ENCODE measurements at regions not wholly inside any gene's neighbourhood (a gene's known extent, or its start where the extent isn't known, plus 50 kb on each side); places are given as distances from the start of the nearest gene placed in this dataset.

DNA sequence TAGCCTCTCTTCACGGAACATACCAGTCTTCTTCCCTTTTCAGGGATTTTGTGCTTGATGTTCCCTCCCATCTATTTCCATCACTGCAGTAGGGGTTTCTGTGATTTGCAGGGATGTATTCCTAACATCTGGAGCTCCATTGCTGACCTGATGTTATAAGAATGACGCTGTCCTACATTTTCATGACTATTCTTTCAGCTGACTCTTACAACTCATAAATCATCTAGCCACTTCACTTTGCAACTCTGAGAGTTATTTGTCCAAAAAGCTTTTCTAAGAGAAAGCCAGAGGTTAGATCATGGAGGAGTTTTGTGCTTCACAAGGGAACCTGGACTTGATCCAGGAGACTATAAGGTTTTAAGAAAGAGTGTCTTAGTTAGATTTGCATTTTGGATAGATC, 116.6 kb upstream of the FAR2 start:
- H3K4me3 ChIP-seq: no peak overlapping the region
- no peak for DNase-seq (ENCODE audit: low spot score)
- intact Hi-C loops (cut with DNase I): no loop called here
- no peaks in the 10 kb centered on the region for H3K9me3 ChIP-seq
- H3K4me1 ChIP-seq (replicated peaks): no peaks in the 10 kb centered on the region
- WGBS: 64% methylated on average over 2 of the region's 2 CpGs
- H3K27me3 ChIP-seq (replicated peaks; ENCODE audit: insufficient read depth): no peaks in the 10 kb centered on the region
- TF ChIP-seq POLR2AphosphoS5 (IDR thresholded peaks at IDR 0.05) (no peak), POLR2A (IDR thresholded peaks at IDR 0.05) (no peak)
- TF ChIP-seq, protein P1, sequence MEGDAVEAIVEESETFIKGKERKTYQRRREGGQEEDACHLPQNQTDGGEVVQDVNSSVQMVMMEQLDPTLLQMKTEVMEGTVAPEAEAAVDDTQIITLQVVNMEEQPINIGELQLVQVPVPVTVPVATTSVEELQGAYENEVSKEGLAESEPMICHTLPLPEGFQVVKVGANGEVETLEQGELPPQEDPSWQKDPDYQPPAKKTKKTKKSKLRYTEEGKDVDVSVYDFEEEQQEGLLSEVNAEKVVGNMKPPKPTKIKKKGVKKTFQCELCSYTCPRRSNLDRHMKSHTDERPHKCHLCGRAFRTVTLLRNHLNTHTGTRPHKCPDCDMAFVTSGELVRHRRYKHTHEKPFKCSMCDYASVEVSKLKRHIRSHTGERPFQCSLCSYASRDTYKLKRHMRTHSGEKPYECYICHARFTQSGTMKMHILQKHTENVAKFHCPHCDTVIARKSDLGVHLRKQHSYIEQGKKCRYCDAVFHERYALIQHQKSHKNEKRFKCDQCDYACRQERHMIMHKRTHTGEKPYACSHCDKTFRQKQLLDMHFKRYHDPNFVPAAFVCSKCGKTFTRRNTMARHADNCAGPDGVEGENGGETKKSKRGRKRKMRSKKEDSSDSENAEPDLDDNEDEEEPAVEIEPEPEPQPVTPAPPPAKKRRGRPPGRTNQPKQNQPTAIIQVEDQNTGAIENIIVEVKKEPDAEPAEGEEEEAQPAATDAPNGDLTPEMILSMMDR (IDR thresholded peaks at IDR 0.05): no peak
- no peaks in the 10 kb centered on the region for H3K36me3 ChIP-seq
- H3K27ac ChIP-seq: no peak overlapping the region

DNA sequence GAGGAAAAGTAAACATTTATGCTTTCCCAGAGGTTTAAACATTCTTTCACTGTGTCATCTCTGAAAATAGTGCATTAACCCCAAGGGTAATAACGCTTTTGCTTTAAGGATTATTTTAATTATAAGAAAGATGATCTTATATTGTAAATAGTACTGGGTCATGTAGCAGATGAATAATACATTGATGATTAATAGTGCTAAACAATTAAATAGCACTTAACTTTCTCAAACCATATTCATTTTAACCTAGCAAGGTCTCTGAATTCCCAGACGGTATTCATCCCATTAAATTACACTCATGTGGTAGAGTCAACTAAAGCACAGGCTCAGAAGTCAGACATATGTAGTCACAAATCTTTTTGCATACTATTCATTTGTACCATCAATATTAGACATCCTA, 115.6 kb upstream of the FAR2 start:
- Histone ChIP-seq H3K4me1 (replicated peaks) (no peaks in the 10 kb centered on the region), H3K27me3 (replicated peaks; ENCODE audit: insufficient read depth) (no peaks in the 10 kb centered on the region), H3K9me3 (no peaks in the 10 kb centered on the region), H3K27ac (no peak overlapping the region), H3K4me3 (no peak overlapping the region), H3K36me3 (no peaks in the 10 kb centered on the region)
- no peak for DNase-seq (ENCODE audit: low spot score)
- intact Hi-C loops (cut with DNase I): no loop called here
- TF ChIP-seq, protein P1 (IDR thresholded peaks at IDR 0.05): no peak
- TF ChIP-seq POLR2A (IDR thresholded peaks at IDR 0.05) (no peak), POLR2AphosphoS5 (IDR thresholded peaks at IDR 0.05) (no peak)
- WGBS: 77% methylated on average over 2 of the region's 2 CpGs

DNA sequence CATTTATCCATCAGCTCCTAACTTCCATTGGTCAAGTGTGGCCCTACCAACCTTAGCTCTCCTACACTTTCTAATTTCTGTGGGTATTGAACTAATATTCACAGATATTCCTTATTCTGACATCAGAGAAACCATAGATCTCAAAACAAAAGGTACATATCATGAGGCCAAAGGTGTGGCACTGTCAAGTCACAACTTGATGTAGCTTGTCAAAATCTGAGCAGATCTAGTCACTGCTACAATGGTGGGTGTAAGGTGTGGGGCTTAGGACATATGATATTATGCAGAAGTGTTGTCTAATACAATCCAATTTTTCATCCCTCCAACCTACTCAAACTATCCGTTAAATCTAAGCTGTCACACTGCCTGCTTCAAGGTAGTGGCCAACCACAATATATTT, 114.0 kb upstream of the FAR2 start:
- Histone ChIP-seq H3K27ac (no peak overlapping the region), H3K36me3 (no peaks in the 10 kb centered on the region), H3K9me3 (no peaks in the 10 kb centered on the region), H3K4me3 (no peak overlapping the region), H3K27me3 (replicated peaks; ENCODE audit: insufficient read depth) (no peaks in the 10 kb centered on the region), H3K4me1 (replicated peaks) (no peaks in the 10 kb centered on the region)
- TF ChIP-seq, protein P1 (IDR thresholded peaks at IDR 0.05): no peak
- DNase-seq (ENCODE audit: low spot score): no peak
- intact Hi-C loops (cut with DNase I): no loop called here
- 27% methylated on average over 1 of the region's 1 CpG for WGBS

DNA sequence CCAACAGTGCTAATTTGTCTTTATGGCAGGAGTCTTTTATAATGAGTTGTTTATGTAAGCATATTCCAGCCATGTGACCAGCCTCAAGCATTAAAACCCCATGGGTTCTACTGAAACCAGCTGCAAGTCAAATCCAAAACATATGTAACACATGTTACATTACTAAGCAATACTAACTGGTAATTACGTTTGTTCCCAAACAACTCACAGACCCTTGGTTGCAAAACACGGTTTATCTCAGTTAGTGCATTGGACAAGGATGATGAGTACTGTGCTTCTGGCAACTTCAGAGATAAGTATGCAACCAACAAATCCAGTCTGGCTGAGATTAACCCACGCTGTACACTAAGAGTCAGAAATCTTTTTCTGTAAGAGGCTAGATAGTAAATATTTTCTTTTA, 110.1 kb upstream of the FAR2 start:
- no peak for TF ChIP-seq POLR2A (IDR thresholded peaks at IDR 0.05)
- TF ChIP-seq, protein P1 (IDR thresholded peaks at IDR 0.05): no peak
- no peak for TF ChIP-seq POLR2AphosphoS5 (IDR thresholded peaks at IDR 0.05)
- intact Hi-C loops (cut with DNase I): no loop called here
- DNase-seq (ENCODE audit: low spot score): no peak
- no peaks in the 10 kb centered on the region for H3K4me1 ChIP-seq (replicated peaks)
- H3K27me3 ChIP-seq (replicated peaks; ENCODE audit: insufficient read depth): no peaks in the 10 kb centered on the region
- no peaks in the 10 kb centered on the region for H3K36me3 ChIP-seq
- H3K9me3 ChIP-seq: no peaks in the 10 kb centered on the region
- WGBS: 40% methylated on average over 3 of the region's 3 CpGs
- H3K4me3 ChIP-seq: no peak overlapping the region
- no peak overlapping the region for H3K27ac ChIP-seq

DNA sequence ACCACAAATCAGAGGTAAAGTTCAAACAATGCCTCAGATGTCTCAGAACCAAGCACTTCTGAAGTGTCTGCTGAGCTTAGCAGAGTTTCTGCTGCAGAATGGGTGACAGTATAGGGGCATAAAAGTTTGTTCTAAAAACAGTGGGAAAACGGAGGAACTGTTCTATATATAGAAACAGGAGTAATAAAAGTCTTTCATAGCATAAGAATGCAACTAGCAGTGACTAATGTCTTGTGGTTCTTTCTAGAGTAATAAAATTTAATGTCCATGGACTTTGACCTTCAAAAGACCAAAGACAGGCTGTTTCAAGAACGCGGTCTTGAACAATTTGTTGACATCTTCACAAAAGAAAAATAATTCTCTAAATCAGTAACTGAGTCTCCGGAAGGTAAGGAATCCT, 107.5 kb upstream of the FAR2 start:
- no peaks in the 10 kb centered on the region for H3K36me3 ChIP-seq
- 22% methylated on average over 4 of the region's 4 CpGs for WGBS
- H3K27ac ChIP-seq: no peak overlapping the region
- H3K27me3 ChIP-seq (replicated peaks; ENCODE audit: insufficient read depth): no peaks in the 10 kb centered on the region
- TF ChIP-seq, protein P1 (IDR thresholded peaks at IDR 0.05): no peak
- TF ChIP-seq POLR2AphosphoS5 (IDR thresholded peaks at IDR 0.05): no peak
- no peak for TF ChIP-seq POLR2A (IDR thresholded peaks at IDR 0.05)
- DNase-seq (ENCODE audit: low spot score): no peak
- H3K4me1 ChIP-seq (replicated peaks): no peaks in the 10 kb centered on the region
- intact Hi-C loops (cut with DNase I): no loop called here
- H3K9me3 ChIP-seq: no peaks in the 10 kb centered on the region
- no peak overlapping the region for H3K4me3 ChIP-seq

Data from prostate gland (tissue), 2 donors.